ENCODE measurements at regions not wholly inside any gene's neighbourhood (a gene's known extent, or its start where the extent isn't known, plus 50 kb on each side); places are given as distances from the start of the nearest gene placed in this dataset.

DNA sequence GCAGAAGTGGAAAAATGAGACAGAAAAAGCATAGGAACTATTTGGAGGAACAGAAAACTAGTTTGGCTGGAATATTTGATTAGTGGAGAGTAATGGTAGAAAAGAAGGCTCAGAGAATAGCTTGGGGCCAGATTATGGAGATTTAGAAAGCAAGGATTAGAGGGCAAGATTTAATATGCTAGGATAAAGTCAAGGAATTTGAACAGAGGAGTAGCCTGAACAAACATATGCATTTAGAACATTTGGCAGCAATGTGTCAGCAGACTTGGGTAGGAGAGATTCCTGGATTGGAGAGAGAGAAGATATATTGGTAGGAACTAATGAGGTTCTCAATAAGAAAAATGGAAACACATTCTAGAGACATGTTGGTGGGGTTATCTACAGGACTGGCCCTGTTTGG lies 229.2 kb upstream of the PKP2 start:
- TF ChIP-seq NFIC (IDR thresholded peaks at IDR 0.05) = no peak
- no peak for TF ChIP-seq CEBPB (IDR thresholded peaks at IDR 0.05)
- no peak for TF ChIP-seq FOXM1 (IDR thresholded peaks at IDR 0.05; ENCODE audit: borderline replicate concordance, low read depth)
- no peak for TF ChIP-seq YY1 (IDR thresholded peaks at IDR 0.05; ENCODE audit: low read depth)
- TF ChIP-seq TAF1 (IDR thresholded peaks at IDR 0.05; ENCODE audit: low read depth) = no peak
- TF ChIP-seq ZBTB7A (IDR thresholded peaks at IDR 0.05; ENCODE audit: low read depth) = no peak
- no peak for TF ChIP-seq EGR1 (IDR thresholded peaks at IDR 0.05)
- no peak for TF ChIP-seq TEAD4 (IDR thresholded peaks at IDR 0.05)
- TF ChIP-seq REST (IDR thresholded peaks at IDR 0.05; ENCODE audit: low read depth) = no peak
- TF ChIP-seq CREB1 (IDR thresholded peaks at IDR 0.05; ENCODE audit: low read depth) = no peak
- no peak for TF ChIP-seq EP300 (IDR thresholded peaks at IDR 0.05; ENCODE audit: borderline replicate concordance)
- no peak for TF ChIP-seq MAX (IDR thresholded peaks at IDR 0.05)
- no peak for TF ChIP-seq RAD21 (IDR thresholded peaks at IDR 0.05; ENCODE audit: low read depth)
- TF ChIP-seq, protein P1, sequence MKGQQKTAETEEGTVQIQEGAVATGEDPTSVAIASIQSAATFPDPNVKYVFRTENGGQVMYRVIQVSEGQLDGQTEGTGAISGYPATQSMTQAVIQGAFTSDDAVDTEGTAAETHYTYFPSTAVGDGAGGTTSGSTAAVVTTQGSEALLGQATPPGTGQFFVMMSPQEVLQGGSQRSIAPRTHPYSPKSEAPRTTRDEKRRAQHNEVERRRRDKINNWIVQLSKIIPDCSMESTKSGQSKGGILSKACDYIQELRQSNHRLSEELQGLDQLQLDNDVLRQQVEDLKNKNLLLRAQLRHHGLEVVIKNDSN (IDR thresholded peaks at IDR 0.05) = no peak

GRCh38 chr12:33116284-33116683 lies 219.7 kb upstream of the PKP2 start:
- TF ChIP-seq TCF12 (IDR thresholded peaks at IDR 0.05; ENCODE audit: low read depth) (no peak), TEAD4 (IDR thresholded peaks at IDR 0.05) (no peak), RAD21 (IDR thresholded peaks at IDR 0.05; ENCODE audit: low read depth) (no peak), ZBTB7A (IDR thresholded peaks at IDR 0.05; ENCODE audit: low read depth) (no peak), EGR1 (IDR thresholded peaks at IDR 0.05) (no peak), TAF1 (IDR thresholded peaks at IDR 0.05; ENCODE audit: low read depth) (no peak), MAX (IDR thresholded peaks at IDR 0.05) (no peak), CEBPB (IDR thresholded peaks at IDR 0.05) (no peak)
- TF ChIP-seq, protein P1 (IDR thresholded peaks at IDR 0.05) = no peak

GRCh38 chr12:33115716-33116115 lies 219.1 kb upstream of the PKP2 start:
- TF ChIP-seq TCF12 (IDR thresholded peaks at IDR 0.05; ENCODE audit: low read depth) = no peak
- TF ChIP-seq TEAD4 (IDR thresholded peaks at IDR 0.05) = peak; percentile 34; the same call in 1 of the 2 replicates

- TF ChIP-seq MAX (IDR thresholded peaks at IDR 0.05) (no peak), NFIC (IDR thresholded peaks at IDR 0.05) (no peak), TEAD4 (IDR thresholded peaks at IDR 0.05) (no peak), EP300 (IDR thresholded peaks at IDR 0.05; ENCODE audit: borderline replicate concordance) (no peak), YY1 (IDR thresholded peaks at IDR 0.05; ENCODE audit: low read depth) (no peak), CEBPB (IDR thresholded peaks at IDR 0.05) (no peak), EGR1 (IDR thresholded peaks at IDR 0.05) (no peak), TCF12 (IDR thresholded peaks at IDR 0.05; ENCODE audit: low read depth) (no peak), FOXM1 (IDR thresholded peaks at IDR 0.05; ENCODE audit: borderline replicate concordance, low read depth) (no peak), TAF1 (IDR thresholded peaks at IDR 0.05; ENCODE audit: low read depth) (no peak), REST (IDR thresholded peaks at IDR 0.05; ENCODE audit: low read depth) (no peak), ZBTB7A (IDR thresholded peaks at IDR 0.05; ENCODE audit: low read depth) (no peak), CREB1 (IDR thresholded peaks at IDR 0.05; ENCODE audit: low read depth) (no peak), RAD21 (IDR thresholded peaks at IDR 0.05; ENCODE audit: low read depth) (no peak)
- TF ChIP-seq, protein P1 (IDR thresholded peaks at IDR 0.05) = no peak
Measured at GRCh38 chr12:33111850-33112249, 215.3 kb upstream of the PKP2 start.

DNA sequence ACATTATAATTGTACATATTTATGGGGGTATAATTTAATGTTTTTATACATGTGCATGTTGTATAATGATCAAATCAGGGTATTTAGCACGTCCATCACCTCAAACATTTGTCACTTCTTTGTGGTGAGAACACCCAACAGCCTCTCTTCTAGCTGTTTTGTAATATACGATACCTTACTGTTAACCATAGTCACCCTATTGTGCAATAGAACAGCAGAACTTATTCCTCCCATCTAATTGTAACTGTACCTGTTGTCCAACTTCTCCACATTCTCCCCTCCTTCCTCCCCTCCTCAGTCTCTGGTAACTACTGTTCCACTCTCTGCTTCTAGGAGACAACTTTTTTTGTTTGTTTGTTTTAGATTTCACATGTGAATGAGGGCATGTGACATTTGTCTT lies 197.0 kb upstream of the PKP2 start:
- TF ChIP-seq CEBPB (IDR thresholded peaks at IDR 0.05) (peak; percentile 35; the same call in 1 of the 2 replicates), CREB1 (IDR thresholded peaks at IDR 0.05; ENCODE audit: low read depth) (no peak), NFIC (IDR thresholded peaks at IDR 0.05) (no peak)

GRCh38 chr12:33061844-33062243 lies 165.3 kb upstream of the PKP2 start:
- no peak for TF ChIP-seq TAF1 (IDR thresholded peaks at IDR 0.05; ENCODE audit: low read depth)
- TF ChIP-seq TCF12 (IDR thresholded peaks at IDR 0.05; ENCODE audit: low read depth) = no peak
- no peak for TF ChIP-seq CREB1 (IDR thresholded peaks at IDR 0.05; ENCODE audit: low read depth)
- TF ChIP-seq RAD21 (IDR thresholded peaks at IDR 0.05; ENCODE audit: low read depth) = no peak
- TF ChIP-seq REST (IDR thresholded peaks at IDR 0.05; ENCODE audit: low read depth) = no peak
- no peak for TF ChIP-seq MAX (IDR thresholded peaks at IDR 0.05)
- no peak for TF ChIP-seq TEAD4 (IDR thresholded peaks at IDR 0.05)
- TF ChIP-seq ZBTB7A (IDR thresholded peaks at IDR 0.05; ENCODE audit: low read depth) = no peak
- TF ChIP-seq EGR1 (IDR thresholded peaks at IDR 0.05) = no peak
- no peak for TF ChIP-seq CEBPB (IDR thresholded peaks at IDR 0.05)
- TF ChIP-seq, protein P1 (IDR thresholded peaks at IDR 0.05) = no peak
- TF ChIP-seq EP300 (IDR thresholded peaks at IDR 0.05; ENCODE audit: borderline replicate concordance) = no peak
- no peak for TF ChIP-seq NFIC (IDR thresholded peaks at IDR 0.05)
- TF ChIP-seq YY1 (IDR thresholded peaks at IDR 0.05; ENCODE audit: low read depth) = no peak
- TF ChIP-seq FOXM1 (IDR thresholded peaks at IDR 0.05; ENCODE audit: borderline replicate concordance, low read depth) = no peak
